ENCODE measurements at regions not wholly inside any gene's neighbourhood (a gene's known extent, or its start where the extent isn't known, plus 50 kb on each side); places are given as distances from the start of the nearest gene placed in this dataset.

DNA sequence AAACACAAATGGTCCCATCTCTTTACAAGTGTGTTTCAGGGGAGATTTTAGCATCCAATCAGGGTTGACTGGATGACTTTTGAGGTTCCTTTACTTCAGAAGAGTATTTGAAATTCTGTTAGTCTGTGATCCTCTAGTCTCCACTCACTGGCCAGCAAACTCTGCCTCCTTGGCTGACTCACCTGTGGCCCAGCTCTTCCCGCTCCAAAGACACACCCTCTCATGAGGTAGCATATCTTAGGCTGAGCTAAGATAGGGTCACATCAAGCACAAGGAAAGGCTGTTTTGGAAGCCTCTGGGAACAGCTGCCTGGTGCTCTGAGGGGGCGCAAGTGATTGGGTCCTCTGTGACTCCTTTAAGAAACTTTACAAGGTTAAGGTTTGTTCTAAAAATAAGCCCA, 102.3 kb upstream of the FGGY start:
- Histone ChIP-seq H3K4me3 (no peak overlapping the region), H3K27me3 (no peaks in the 10 kb centered on the region), H3K36me3 (no peaks in the 10 kb centered on the region), H3K4me1 (no peaks in the 10 kb centered on the region), H3K9me3 (no peaks in the 10 kb centered on the region), H3K27ac (no peak overlapping the region)
- intact Hi-C loops (cut with DNase I) = no loop called here
- DNase-seq (no peak), ATAC-seq (no peak)
- TF ChIP-seq CTCF (IDR thresholded peaks at IDR 0.05) = no peak

GRCh38 chr1:59195151-59195550, 101.7 kb upstream of the FGGY start:
- DNase-seq (no peak), ATAC-seq (no peak)
- Histone ChIP-seq H3K27ac (no peak overlapping the region), H3K4me3 (no peak overlapping the region), H3K9me3 (no peaks in the 10 kb centered on the region), H3K4me1 (no peaks in the 10 kb centered on the region), H3K36me3 (no peaks in the 10 kb centered on the region), H3K27me3 (no peaks in the 10 kb centered on the region)
- intact Hi-C loops (cut with DNase I) = no loop called here
- no peak for TF ChIP-seq CTCF (IDR thresholded peaks at IDR 0.05)

- Histone ChIP-seq H3K36me3 (no peaks in the 10 kb centered on the region), H3K4me3 (no peak overlapping the region), H3K27me3 (no peaks in the 10 kb centered on the region), H3K4me1 (no peaks in the 10 kb centered on the region), H3K27ac (no peak overlapping the region), H3K9me3 (no peaks in the 10 kb centered on the region)
- no peak for TF ChIP-seq CTCF (IDR thresholded peaks at IDR 0.05)
- intact Hi-C loops (cut with DNase I) = no loop called here
- ATAC-seq = no peak
- DNase-seq = no peak
Observed at GRCh38 chr1:59198564-59198963, 98.3 kb upstream of the FGGY start.

DNA sequence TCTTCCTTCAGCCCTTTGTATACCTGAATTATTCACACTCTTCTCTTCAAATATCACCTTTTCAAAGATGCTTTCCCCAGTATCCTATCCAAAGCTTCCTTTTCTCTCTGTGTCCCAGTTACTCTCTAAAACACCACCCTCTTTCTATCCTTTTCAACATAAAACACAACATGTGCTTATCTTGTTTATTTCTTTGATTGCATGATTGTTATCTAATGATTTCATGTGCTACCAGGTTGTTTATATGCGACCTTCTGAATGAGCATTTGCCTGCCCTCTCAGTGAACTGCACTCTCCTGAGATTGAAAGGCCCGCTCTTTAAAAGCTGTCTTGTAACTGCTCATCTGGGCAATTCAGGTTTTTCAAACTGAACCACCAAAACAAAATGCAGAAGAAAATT, 97.7 kb upstream of the FGGY start:
- no peak overlapping the region for H3K27ac ChIP-seq
- DNase-seq = no peak
- no peak for TF ChIP-seq CTCF (IDR thresholded peaks at IDR 0.05)

GRCh38 chr1:59199719-59200376, 97.0 kb upstream of the FGGY start:
- DNase-seq (no peak), ATAC-seq (peak; percentile 46)
- intact Hi-C loops (cut with DNase I) = no loop called here
- Histone ChIP-seq H3K4me1 (peaks cover 3% of the 10 kb centered on the region), H3K27ac (no peak overlapping the region), H3K36me3 (no peaks in the 10 kb centered on the region), H3K9me3 (no peaks in the 10 kb centered on the region), H3K27me3 (no peaks in the 10 kb centered on the region), H3K4me3 (no peak overlapping the region)
- TF ChIP-seq CTCF (IDR thresholded peaks at IDR 0.05) = no peak

More for the DNA sequence above, 97.7 kb upstream of the FGGY start:
- Histone ChIP-seq H3K27me3 (no peaks in the 10 kb centered on the region), H3K4me1 (peaks cover 3% of the 10 kb centered on the region), H3K9me3 (no peaks in the 10 kb centered on the region), H3K36me3 (no peaks in the 10 kb centered on the region), H3K4me3 (no peak overlapping the region)
- intact Hi-C loops (cut with DNase I) = no loop called here
- ATAC-seq = no peak

GRCh38 chr1:59201341-59201740, 95.6 kb upstream of the FGGY start:
- H3K27me3 ChIP-seq = no peaks in the 10 kb centered on the region
- ATAC-seq (no peak), DNase-seq (no peak)
- no peak overlapping the region for H3K27ac ChIP-seq
- TF ChIP-seq CTCF (IDR thresholded peaks at IDR 0.05) = no peak
- H3K4me1 ChIP-seq = peaks cover 3% of the 10 kb centered on the region
- no peak overlapping the region for H3K4me3 ChIP-seq
- intact Hi-C loops (cut with DNase I) = no loop called here
- H3K9me3 ChIP-seq = no peaks in the 10 kb centered on the region
- no peaks in the 10 kb centered on the region for H3K36me3 ChIP-seq
